ENCODE measurements at regions not wholly inside any gene's neighbourhood (a gene's known extent, or its start where the extent isn't known, plus 50 kb on each side); places are given as distances from the start of the nearest gene placed in this dataset.
"Not testable (repeated sequence)": the region's sequence is repeated elsewhere in the genome, so short reads cannot be mapped to it uniquely, and the experiment has no call there.

GRCh38 chr2:40700231-40700954 is 248.5 kb upstream of the SLC8A1 start:
- DNase-seq: no peak

- DNase-seq: not testable (repeated sequence)
Measured at GRCh38 chr2:40712197-40712894, 260.5 kb upstream of the SLC8A1 start.

- no peak for DNase-seq
Measured at GRCh38 chr2:40716879-40717278, 265.0 kb upstream of the SLC8A1 start.

- DNase-seq: no peak
Measured at GRCh38 chr2:40719414-40719813, 267.5 kb upstream of the SLC8A1 start.

- no peak for DNase-seq
Measured at GRCh38 chr2:40721595-40721994, 269.7 kb upstream of the SLC8A1 start.

- no peak for DNase-seq
Measured at GRCh38 chr2:40723194-40723593, 271.3 kb upstream of the SLC8A1 start.

GRCh38 chr2:40725040-40725439 is 273.1 kb upstream of the SLC8A1 start:
- DNase-seq: no peak

- DNase-seq: no peak
Measured at GRCh38 chr2:40725950-40726349, 274.1 kb upstream of the SLC8A1 start.

- no peak for DNase-seq
Measured at GRCh38 chr2:40734797-40735196, 282.9 kb upstream of the SLC8A1 start.

GRCh38 chr2:40737180-40737579 is 285.3 kb upstream of the SLC8A1 start:
- DNase-seq: no peak

- DNase-seq: no peak
Measured at GRCh38 chr2:40740419-40740818, 288.5 kb upstream of the SLC8A1 start.

- no peak for DNase-seq
Measured at GRCh38 chr2:40741532-40741931, 289.6 kb upstream of the SLC8A1 start.

- no peak for DNase-seq
Measured at GRCh38 chr2:40746191-40746590, 294.3 kb upstream of the SLC8A1 start.

- no peak for DNase-seq
Measured at GRCh38 chr2:40751981-40752380, 300.1 kb upstream of the SLC8A1 start.

GRCh38 chr2:40752796-40753195 is 300.9 kb upstream of the SLC8A1 start:
- DNase-seq: no peak

GRCh38 chr2:40754912-40755311 is 303.0 kb upstream of the SLC8A1 start:
- no peak for DNase-seq

- no peak for DNase-seq
Measured at GRCh38 chr2:40758401-40759155, 306.7 kb upstream of the SLC8A1 start.

- DNase-seq: no peak
Measured at GRCh38 chr2:40760071-40760666, 308.3 kb upstream of the SLC8A1 start.

- DNase-seq: no peak
Measured at GRCh38 chr2:40773291-40773690, 321.4 kb upstream of the SLC8A1 start.

GRCh38 chr2:40783704-40784103 is 331.8 kb upstream of the SLC8A1 start:
- DNase-seq: no peak

- DNase-seq: no peak
Measured at GRCh38 chr2:40786636-40787035, 334.7 kb upstream of the SLC8A1 start.

GRCh38 chr2:40797120-40797519 is 345.2 kb upstream of the SLC8A1 start:
- no peak for DNase-seq

- DNase-seq: no peak
Measured at GRCh38 chr2:40803900-40804299, 352.0 kb upstream of the SLC8A1 start.
